Activated naive CD8-positive, alpha-beta T cell treated with anti-CD3 and anti-CD28 coated beads for 36 hours (primary cell): ENCODE measurements at regions not wholly inside any gene's neighbourhood (a gene's known extent, or its start where the extent isn't known, plus 50 kb on each side); places are given as distances from the start of the nearest gene placed in this dataset.

Experiments
- DNase-seq: peaks from one replicate; pipeline ENCODE4 v3.0.0; 2021
- H3K27ac Mint-ChIP-seq: one replicate; pipeline ENCODE4 v1.8.0; 2022; ENCODE audit warnings: mild to moderate bottlenecking, moderate library complexity, mixed read lengths
- H3K27me3 Mint-ChIP-seq: one replicate; pipeline ENCODE4 v1.8.0; 2022; ENCODE audit warnings: mild to moderate bottlenecking, mixed read lengths
- H3K36me3 Mint-ChIP-seq: one replicate; pipeline ENCODE4 v1.8.0; 2021; ENCODE audit warnings: mild to moderate bottlenecking, mixed read lengths
- H3K4me1 Mint-ChIP-seq: one replicate; pipeline ENCODE4 v1.8.0; 2021; ENCODE audit warnings: mixed read lengths
- H3K4me3 Mint-ChIP-seq: one replicate; pipeline ENCODE4 v1.8.0; 2022; ENCODE audit warnings: mild to moderate bottlenecking, moderate library complexity, mixed read lengths
- H3K9me3 Mint-ChIP-seq: one replicate; pipeline ENCODE4 v1.8.0; 2022; ENCODE audit warnings: mixed read lengths

GRCh38 chr9:13554626-13555025 lies 275.1 kb upstream of the MPDZ start:
- no peak overlapping the region for H3K27ac Mint-ChIP-seq
- H3K4me3 Mint-ChIP-seq, result no peak overlapping the region
- H3K36me3 Mint-ChIP-seq, result no peaks in the 10 kb centered on the region
- no peaks in the 10 kb centered on the region for H3K4me1 Mint-ChIP-seq
- DNase-seq, result no peak
- no peaks in the 10 kb centered on the region for H3K9me3 Mint-ChIP-seq
- H3K27me3 Mint-ChIP-seq, result no peaks in the 10 kb centered on the region

- H3K4me1 Mint-ChIP-seq, result no peaks in the 10 kb centered on the region
- H3K9me3 Mint-ChIP-seq, result no peaks in the 10 kb centered on the region
- DNase-seq, result no peak
- H3K4me3 Mint-ChIP-seq, result no peak overlapping the region
- H3K27me3 Mint-ChIP-seq, result no peaks in the 10 kb centered on the region
- H3K27ac Mint-ChIP-seq, result no peak overlapping the region
- H3K36me3 Mint-ChIP-seq, result no peaks in the 10 kb centered on the region
These were observed 273.2 kb upstream of the MPDZ start for GRCh38 chr9:13552606-13553215.

GRCh38 chr9:13550519-13550918 lies 271.0 kb upstream of the MPDZ start:
- no peaks in the 10 kb centered on the region for H3K36me3 Mint-ChIP-seq
- DNase-seq, result no peak
- H3K4me3 Mint-ChIP-seq, result no peak overlapping the region
- H3K4me1 Mint-ChIP-seq, result no peaks in the 10 kb centered on the region
- no peaks in the 10 kb centered on the region for H3K27me3 Mint-ChIP-seq
- H3K27ac Mint-ChIP-seq, result no peak overlapping the region
- H3K9me3 Mint-ChIP-seq, result peaks cover under 1% of the 10 kb centered on the region

GRCh38 chr9:13548535-13548934 lies 269.0 kb upstream of the MPDZ start:
- Mint-ChIP-seq H3K27ac (no peak overlapping the region), H3K9me3 (peaks cover 1% of the 10 kb centered on the region), H3K4me1 (no peaks in the 10 kb centered on the region), H3K4me3 (no peak overlapping the region), H3K27me3 (no peaks in the 10 kb centered on the region), H3K36me3 (no peaks in the 10 kb centered on the region)
- DNase-seq, result no peak

GRCh38 chr9:13535141-13535540 lies 255.6 kb upstream of the MPDZ start:
- Mint-ChIP-seq H3K9me3 (no peaks in the 10 kb centered on the region), H3K4me3 (no peak overlapping the region), H3K36me3 (no peaks in the 10 kb centered on the region), H3K4me1 (no peaks in the 10 kb centered on the region), H3K27ac (no peak overlapping the region), H3K27me3 (no peaks in the 10 kb centered on the region)
- no peak for DNase-seq

- Mint-ChIP-seq H3K36me3 (no peaks in the 10 kb centered on the region), H3K4me1 (no peaks in the 10 kb centered on the region), H3K27me3 (no peaks in the 10 kb centered on the region), H3K27ac (no peak overlapping the region), H3K4me3 (no peak overlapping the region), H3K9me3 (no peaks in the 10 kb centered on the region)
- DNase-seq, result no peak
These were observed 254.5 kb upstream of the MPDZ start for GRCh38 chr9:13534006-13534405.

- Mint-ChIP-seq H3K27ac (no peak overlapping the region), H3K27me3 (no peaks in the 10 kb centered on the region), H3K9me3 (no peaks in the 10 kb centered on the region), H3K4me1 (no peaks in the 10 kb centered on the region), H3K4me3 (no peak overlapping the region), H3K36me3 (no peaks in the 10 kb centered on the region)
- no peak for DNase-seq
These were observed 252.9 kb upstream of the MPDZ start for GRCh38 chr9:13532407-13532806.

- H3K27ac Mint-ChIP-seq, result no peak overlapping the region
- no peaks in the 10 kb centered on the region for H3K27me3 Mint-ChIP-seq
- H3K36me3 Mint-ChIP-seq, result no peaks in the 10 kb centered on the region
- no peaks in the 10 kb centered on the region for H3K9me3 Mint-ChIP-seq
- DNase-seq, result no peak
- no peaks in the 10 kb centered on the region for H3K4me1 Mint-ChIP-seq
- H3K4me3 Mint-ChIP-seq, result no peak overlapping the region
These were observed 250.0 kb upstream of the MPDZ start for GRCh38 chr9:13529321-13530104.

GRCh38 chr9:13524245-13524644 lies 244.8 kb upstream of the MPDZ start:
- DNase-seq, result no peak
- Mint-ChIP-seq H3K27me3 (no peaks in the 10 kb centered on the region), H3K4me3 (no peak overlapping the region), H3K9me3 (no peaks in the 10 kb centered on the region), H3K27ac (no peak overlapping the region), H3K4me1 (no peaks in the 10 kb centered on the region), H3K36me3 (no peaks in the 10 kb centered on the region)

- DNase-seq, result no peak
- no peaks in the 10 kb centered on the region for H3K36me3 Mint-ChIP-seq
- H3K27ac Mint-ChIP-seq, result no peak overlapping the region
- peaks cover 2% of the 10 kb centered on the region for H3K9me3 Mint-ChIP-seq
- H3K4me3 Mint-ChIP-seq, result no peak overlapping the region
- no peaks in the 10 kb centered on the region for H3K27me3 Mint-ChIP-seq
- H3K4me1 Mint-ChIP-seq, result no peaks in the 10 kb centered on the region
These were observed 240.6 kb upstream of the MPDZ start for GRCh38 chr9:13520069-13520468.

- H3K36me3 Mint-ChIP-seq, result no peaks in the 10 kb centered on the region
- H3K27me3 Mint-ChIP-seq, result no peaks in the 10 kb centered on the region
- H3K27ac Mint-ChIP-seq, result no peak overlapping the region
- no peak for DNase-seq
- H3K4me1 Mint-ChIP-seq, result no peaks in the 10 kb centered on the region
- no peak overlapping the region for H3K4me3 Mint-ChIP-seq
- peaks cover 2% of the 10 kb centered on the region for H3K9me3 Mint-ChIP-seq
These were observed 234.4 kb upstream of the MPDZ start for GRCh38 chr9:13513716-13514444.

GRCh38 chr9:13513286-13513685 lies 233.8 kb upstream of the MPDZ start:
- Mint-ChIP-seq H3K27me3 (no peaks in the 10 kb centered on the region), H3K9me3 (peaks cover 2% of the 10 kb centered on the region), H3K36me3 (no peaks in the 10 kb centered on the region), H3K4me1 (no peaks in the 10 kb centered on the region), H3K4me3 (no peak overlapping the region), H3K27ac (no peak overlapping the region)
- DNase-seq, result no peak

GRCh38 chr9:13508681-13509080 lies 229.2 kb upstream of the MPDZ start:
- Mint-ChIP-seq H3K27ac (no peak overlapping the region), H3K9me3 (no peaks in the 10 kb centered on the region), H3K27me3 (no peaks in the 10 kb centered on the region), H3K4me3 (no peak overlapping the region), H3K4me1 (no peaks in the 10 kb centered on the region), H3K36me3 (peaks cover 2% of the 10 kb centered on the region)
- no peak for DNase-seq

- Mint-ChIP-seq H3K4me1 (no peaks in the 10 kb centered on the region), H3K36me3 (peaks cover 2% of the 10 kb centered on the region), H3K9me3 (peaks cover 3% of the 10 kb centered on the region), H3K4me3 (no peak overlapping the region), H3K27me3 (no peaks in the 10 kb centered on the region), H3K27ac (no peak overlapping the region)
- DNase-seq, result no peak
These were observed 228.6 kb upstream of the MPDZ start for GRCh38 chr9:13508086-13508485.

- no peaks in the 10 kb centered on the region for H3K27me3 Mint-ChIP-seq
- no peaks in the 10 kb centered on the region for H3K4me1 Mint-ChIP-seq
These were observed 226.3 kb upstream of the MPDZ start for GRCh38 chr9:13505797-13506196.

More at GRCh38 chr9:13505797-13506196, 226.3 kb upstream of the MPDZ start:
- Mint-ChIP-seq H3K9me3 (peaks cover 7% of the 10 kb centered on the region), H3K36me3 (peaks cover 2% of the 10 kb centered on the region), H3K27ac (no peak overlapping the region), H3K4me3 (no peak overlapping the region)
- DNase-seq, result no peak
